Muscle of leg (tissue), 3 donors: ENCODE measurements at regions not wholly inside any gene's neighbourhood (a gene's known extent, or its start where the extent isn't known, plus 50 kb on each side); places are given as distances from the start of the nearest gene placed in this dataset.
"Not testable (repeated sequence)": the region's sequence is repeated elsewhere in the genome, so short reads cannot be mapped to it uniquely, and the experiment has no call there.

Experiments used
- DNase-seq: peaks from one replicate; pipeline ENCODE4 v3.0.0; 2013
- H3K27ac ChIP-seq: one replicate; pipeline ENCODE4 v1.5.1; 2013; ENCODE audit warnings: mild to moderate bottlenecking, low read length, control low read depth
- H3K27me3 ChIP-seq: one replicate; pipeline ENCODE4 v1.6.1; 2013; ENCODE audit warnings: low read length; ENCODE audit not compliant: control insufficient read depth, insufficient read depth
- H3K36me3 ChIP-seq: one replicate; pipeline ENCODE4 v1.6.1; 2013; ENCODE audit warnings: low read length; ENCODE audit not compliant: control insufficient read depth, insufficient read depth
- H3K4me1 ChIP-seq: one replicate; pipeline ENCODE4 v1.6.1; 2013; ENCODE audit warnings: low read length; ENCODE audit not compliant: control insufficient read depth, insufficient read depth
- H3K4me3 ChIP-seq: one replicate; pipeline ENCODE4 v1.5.1; 2013; ENCODE audit warnings: low read length, control low read depth
- H3K9me3 ChIP-seq: replicated peaks from 2 replicates; pipeline ENCODE4 v1.6.1; 2013; ENCODE audit warnings: low read depth, low read length; ENCODE audit not compliant: control insufficient read depth
- WGBS: methylation state at CpG from one replicate; pipeline ENCODE4 v1.1.5; 2013; ENCODE audit warnings: missing lambda C conversion rate; ENCODE audit not compliant: insufficient coverage; 5-methylcytosine and 5-hydroxymethylcytosine counted together

- Histone ChIP-seq H3K27ac (peak overlapping the region; percentile 42), H3K4me3 (no peak overlapping the region), H3K4me1 (peaks cover 7% of the 10 kb centered on the region), H3K9me3 (peaks cover 8% of the 10 kb centered on the region), H3K36me3 (peaks cover 5% of the 10 kb centered on the region), H3K27me3 (no peaks in the 10 kb centered on the region)
- WGBS: 66% methylated on average over 5 of the region's 8 CpGs
- DNase-seq: peak; percentile 27
Measured at GRCh38 chr10:94146313-94146712, 152.6 kb downstream of the PLCE1 start.

GRCh38 chr10:94146746-94147145, 153.0 kb downstream of the PLCE1 start:
- peak; percentile 60 for DNase-seq
- Histone ChIP-seq H3K9me3 (peaks cover 8% of the 10 kb centered on the region), H3K27me3 (no peaks in the 10 kb centered on the region), H3K27ac (peak overlapping the region; percentile 42), H3K4me1 (peaks cover 7% of the 10 kb centered on the region), H3K4me3 (no peak overlapping the region), H3K36me3 (peaks cover 7% of the 10 kb centered on the region)
- WGBS: 88% methylated on average over 4 of the region's 5 CpGs

- Histone ChIP-seq H3K27me3 (no peaks in the 10 kb centered on the region), H3K4me3 (no peak overlapping the region), H3K36me3 (peaks cover 5% of the 10 kb centered on the region), H3K27ac (no peak overlapping the region), H3K9me3 (peaks cover 8% of the 10 kb centered on the region), H3K4me1 (peaks cover 7% of the 10 kb centered on the region)
- WGBS: no CpG with 5 or more reads among the region's 2 CpGs
- no peak for DNase-seq
Measured at GRCh38 chr10:94149702-94150101, 156.0 kb downstream of the PLCE1 start.

GRCh38 chr10:94150541-94151184, 156.9 kb downstream of the PLCE1 start:
- WGBS: 57% methylated on average over 1 of the region's 1 CpG
- Histone ChIP-seq H3K36me3 (peaks cover 5% of the 10 kb centered on the region), H3K27ac (no peak overlapping the region), H3K27me3 (no peaks in the 10 kb centered on the region), H3K4me1 (peaks cover 7% of the 10 kb centered on the region), H3K4me3 (no peak overlapping the region), H3K9me3 (peaks cover 4% of the 10 kb centered on the region)
- no peak for DNase-seq

GRCh38 chr10:94155722-94156271, 162.1 kb downstream of the PLCE1 start:
- Histone ChIP-seq H3K36me3 (peaks cover 5% of the 10 kb centered on the region), H3K4me1 (peaks cover 4% of the 10 kb centered on the region), H3K27ac (no peak overlapping the region), H3K9me3 (no peaks in the 10 kb centered on the region), H3K4me3 (no peak overlapping the region), H3K27me3 (no peaks in the 10 kb centered on the region)
- no peak for DNase-seq
- WGBS: 86% methylated on average over 2 of the region's 4 CpGs

- no peaks in the 10 kb centered on the region for H3K4me1 ChIP-seq
- no peaks in the 10 kb centered on the region for H3K27me3 ChIP-seq
- no CpG with 5 or more reads among the region's 3 CpGs for WGBS
- DNase-seq: no peak
- peaks cover 1% of the 10 kb centered on the region for H3K36me3 ChIP-seq
- H3K27ac ChIP-seq: no peak overlapping the region
- H3K4me3 ChIP-seq: no peak overlapping the region
- no peaks in the 10 kb centered on the region for H3K9me3 ChIP-seq
Measured at GRCh38 chr10:94156453-94156852, 162.7 kb downstream of the PLCE1 start.

- not testable (repeated sequence) for H3K36me3 ChIP-seq, DNase-seq, H3K4me3 ChIP-seq, H3K27ac ChIP-seq, H3K27me3 ChIP-seq, H3K4me1 ChIP-seq, H3K9me3 ChIP-seq
- WGBS: 100% methylated on average over 1 of the region's 12 CpGs
Measured at GRCh38 chr10:94165158-94165611, 171.5 kb downstream of the PLCE1 start.

GRCh38 chr10:94172332-94172731, 178.6 kb downstream of the PLCE1 start:
- no peak overlapping the region for H3K27ac ChIP-seq
- no peaks in the 10 kb centered on the region for H3K27me3 ChIP-seq
- H3K4me1 ChIP-seq: no peaks in the 10 kb centered on the region
- H3K36me3 ChIP-seq: peaks cover 21% of the 10 kb centered on the region
- WGBS: 95% methylated on average over 2 of the region's 2 CpGs
- no peak for DNase-seq
- H3K9me3 ChIP-seq: no peaks in the 10 kb centered on the region
- no peak overlapping the region for H3K4me3 ChIP-seq

- H3K4me1 ChIP-seq: peaks cover 7% of the 10 kb centered on the region
- DNase-seq: peak; percentile 46
- H3K27ac ChIP-seq: no peak overlapping the region
- no peaks in the 10 kb centered on the region for H3K27me3 ChIP-seq
- peaks cover 22% of the 10 kb centered on the region for H3K36me3 ChIP-seq
- H3K9me3 ChIP-seq: no peaks in the 10 kb centered on the region
- no CpG with 5 or more reads among the region's 3 CpGs for WGBS
- no peak overlapping the region for H3K4me3 ChIP-seq
Measured at GRCh38 chr10:94173594-94173993, 179.9 kb downstream of the PLCE1 start.

- no peak for DNase-seq
- Histone ChIP-seq H3K4me1 (peaks cover 9% of the 10 kb centered on the region), H3K36me3 (peaks cover 22% of the 10 kb centered on the region), H3K27me3 (no peaks in the 10 kb centered on the region), H3K4me3 (no peak overlapping the region), H3K27ac (no peak overlapping the region), H3K9me3 (no peaks in the 10 kb centered on the region)
Measured at GRCh38 chr10:94174838-94175237, 181.1 kb downstream of the PLCE1 start.
